ENCODE measurements at regions not wholly inside any gene's neighbourhood (a gene's known extent, or its start where the extent isn't known, plus 50 kb on each side); places are given as distances from the start of the nearest gene placed in this dataset.

- Histone ChIP-seq H3K27me3 (replicated peaks) (no peaks in the 10 kb centered on the region), H3K4me3 (no peak overlapping the region), H3K4me1 (replicated peaks) (0 out of 2 replicates have a peak, but pooled peaks cover 8% of the 10 kb centered on the region), H3K27ac (no peak overlapping the region), H3K9me3 (replicated peaks) (no peaks in the 10 kb centered on the region), H3K36me3 (no peaks in the 10 kb centered on the region)
- no peak for DNase-seq (ENCODE audit: low read depth in 1 of 2, low spot score in 2 of 2)
Observed at GRCh38 chr4:114208574-114209151, 229.2 kb upstream of the ARSJ start.

GRCh38 chr4:114209584-114209983, 230.1 kb upstream of the ARSJ start:
- Histone ChIP-seq H3K4me3 (no peak overlapping the region), H3K36me3 (no peaks in the 10 kb centered on the region), H3K9me3 (replicated peaks) (no peaks in the 10 kb centered on the region), H3K4me1 (replicated peaks) (0 out of 2 replicates have a peak, but pooled peaks cover 8% of the 10 kb centered on the region), H3K27me3 (replicated peaks) (no peaks in the 10 kb centered on the region), H3K27ac (no peak overlapping the region)
- DNase-seq (ENCODE audit: low read depth in 1 of 2, low spot score in 2 of 2): no peak

DNA sequence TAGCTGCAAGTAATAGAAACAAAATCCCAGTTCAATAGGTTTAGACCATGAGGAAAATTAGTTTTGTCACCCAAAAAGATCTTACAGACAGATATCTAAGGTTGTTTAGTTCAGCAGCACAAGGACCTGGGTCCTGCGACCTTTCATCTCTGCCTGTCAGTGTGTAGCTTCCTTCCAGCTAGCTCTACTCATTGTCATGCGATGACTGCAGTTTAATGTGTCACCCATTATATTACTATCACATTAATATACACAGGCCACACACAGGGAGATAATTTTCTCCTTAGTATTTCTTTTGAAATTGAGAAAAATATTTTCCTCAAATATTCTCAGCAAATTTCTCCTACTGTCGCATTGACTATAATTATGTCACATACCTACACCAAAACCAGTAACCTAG, 232.1 kb upstream of the ARSJ start:
- Histone ChIP-seq H3K9me3 (replicated peaks) (no peaks in the 10 kb centered on the region), H3K27me3 (replicated peaks) (no peaks in the 10 kb centered on the region), H3K36me3 (no peaks in the 10 kb centered on the region), H3K4me1 (replicated peaks) (0 out of 2 replicates have a peak, but pooled peaks cover 8% of the 10 kb centered on the region), H3K27ac (no peak overlapping the region), H3K4me3 (no peak overlapping the region)
- DNase-seq (ENCODE audit: low read depth in 1 of 2, low spot score in 2 of 2): no peak

- 0 out of 2 replicates have a peak, but pooled peaks cover 4% of the 10 kb centered on the region for H3K4me1 ChIP-seq (replicated peaks)
- H3K9me3 ChIP-seq (replicated peaks): no peaks in the 10 kb centered on the region
- DNase-seq (ENCODE audit: low read depth in 1 of 2, low spot score in 2 of 2): no peak
- H3K36me3 ChIP-seq: no peaks in the 10 kb centered on the region
- no peaks in the 10 kb centered on the region for H3K27me3 ChIP-seq (replicated peaks)
- H3K27ac ChIP-seq: no peak overlapping the region
- no peak overlapping the region for H3K4me3 ChIP-seq
Observed at GRCh38 chr4:114217150-114217817, 237.8 kb upstream of the ARSJ start.

GRCh38 chr4:114223580-114223979, 244.1 kb upstream of the ARSJ start:
- Histone ChIP-seq H3K4me1 (replicated peaks) (peaks cover 14% of the 10 kb centered on the region; the same call in 1 of the 2 replicates), H3K27ac (no peak overlapping the region), H3K36me3 (no peaks in the 10 kb centered on the region), H3K9me3 (replicated peaks) (no peaks in the 10 kb centered on the region; the same call in 1 of the 2 replicates), H3K4me3 (no peak overlapping the region), H3K27me3 (replicated peaks) (no peaks in the 10 kb centered on the region)
- no peak for DNase-seq (ENCODE audit: low read depth in 1 of 2, low spot score in 2 of 2)

- Histone ChIP-seq H3K27me3 (replicated peaks) (no peaks in the 10 kb centered on the region), H3K27ac (no peak overlapping the region), H3K4me1 (replicated peaks) (peaks cover 11% of the 10 kb centered on the region; the same call in 1 of the 2 replicates), H3K36me3 (no peaks in the 10 kb centered on the region), H3K4me3 (no peak overlapping the region), H3K9me3 (replicated peaks) (no peaks in the 10 kb centered on the region; the same call in 1 of the 2 replicates)
- DNase-seq (ENCODE audit: low read depth in 1 of 2, low spot score in 2 of 2): no peak
Observed at GRCh38 chr4:114225436-114225835, 246.0 kb upstream of the ARSJ start.

DNA sequence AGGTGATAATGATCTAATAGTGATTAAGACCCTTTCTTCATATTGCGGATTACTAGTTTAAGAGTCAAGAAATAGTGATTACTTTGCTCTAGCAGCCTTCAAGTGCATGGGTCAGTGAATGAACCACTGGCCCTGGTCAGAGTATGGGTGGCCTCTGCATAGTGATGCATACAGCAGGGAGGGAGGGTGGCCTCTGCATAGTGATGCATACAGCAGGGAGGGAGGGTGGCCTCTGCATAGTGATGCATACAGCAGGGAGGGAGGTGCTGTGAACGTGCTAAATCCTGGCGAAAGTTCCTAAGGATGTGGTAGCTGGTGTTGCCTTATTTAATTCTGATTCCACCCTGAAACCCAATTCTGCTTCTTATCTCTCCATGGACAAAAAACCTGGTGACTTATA, 246.7 kb upstream of the ARSJ start:
- H3K9me3 ChIP-seq (replicated peaks): no peaks in the 10 kb centered on the region; the same call in 1 of the 2 replicates
- H3K4me3 ChIP-seq: no peak overlapping the region
- H3K27me3 ChIP-seq (replicated peaks): no peaks in the 10 kb centered on the region
- H3K27ac ChIP-seq: no peak overlapping the region
- no peaks in the 10 kb centered on the region for H3K36me3 ChIP-seq
- peaks cover 11% of the 10 kb centered on the region; the same call in 1 of the 2 replicates for H3K4me1 ChIP-seq (replicated peaks)
- no peak for DNase-seq (ENCODE audit: low read depth in 1 of 2, low spot score in 2 of 2)

- DNase-seq (ENCODE audit: low read depth in 1 of 2, low spot score in 2 of 2): peak in 1 of 2 experiments; percentile 6
Observed at GRCh38 chr4:114226968-114227760, 247.7 kb upstream of the ARSJ start.

DNA sequence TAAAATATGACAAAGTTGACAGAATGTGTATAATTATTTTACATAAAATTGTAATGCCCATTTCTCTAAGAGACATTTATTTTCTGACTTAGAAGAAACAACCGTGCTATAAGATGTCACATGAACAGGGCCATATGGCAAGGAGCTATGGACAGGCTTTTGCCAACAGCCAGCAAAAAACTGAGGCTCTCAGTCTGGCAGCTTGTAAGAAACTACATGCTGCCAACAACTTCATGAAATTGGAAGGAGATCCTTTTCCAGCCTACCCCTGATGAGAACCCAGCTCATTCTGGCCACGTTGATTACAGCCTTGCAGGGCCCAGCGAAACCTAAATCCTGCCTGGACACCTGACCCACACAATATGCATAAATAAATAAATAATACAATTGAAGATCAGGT, 250.3 kb upstream of the ARSJ start:
- Histone ChIP-seq H3K9me3 (replicated peaks) (no peaks in the 10 kb centered on the region; the same call in 1 of the 2 replicates), H3K4me1 (replicated peaks) (peaks cover 11% of the 10 kb centered on the region; the same call in 1 of the 2 replicates), H3K36me3 (no peaks in the 10 kb centered on the region), H3K27ac (no peak overlapping the region), H3K4me3 (no peak overlapping the region), H3K27me3 (replicated peaks) (no peaks in the 10 kb centered on the region)
- no peak for DNase-seq (ENCODE audit: low read depth in 1 of 2, low spot score in 2 of 2)

More at GRCh38 chr4:114226968-114227760, 247.7 kb upstream of the ARSJ start:
- peaks cover 11% of the 10 kb centered on the region; the same call in 1 of the 2 replicates for H3K4me1 ChIP-seq (replicated peaks)
- no peaks in the 10 kb centered on the region for H3K27me3 ChIP-seq (replicated peaks)
- H3K4me3 ChIP-seq: no peak overlapping the region
- no peaks in the 10 kb centered on the region for H3K36me3 ChIP-seq
- H3K9me3 ChIP-seq (replicated peaks): no peaks in the 10 kb centered on the region; the same call in 1 of the 2 replicates
- H3K27ac ChIP-seq: no peak overlapping the region

DNA sequence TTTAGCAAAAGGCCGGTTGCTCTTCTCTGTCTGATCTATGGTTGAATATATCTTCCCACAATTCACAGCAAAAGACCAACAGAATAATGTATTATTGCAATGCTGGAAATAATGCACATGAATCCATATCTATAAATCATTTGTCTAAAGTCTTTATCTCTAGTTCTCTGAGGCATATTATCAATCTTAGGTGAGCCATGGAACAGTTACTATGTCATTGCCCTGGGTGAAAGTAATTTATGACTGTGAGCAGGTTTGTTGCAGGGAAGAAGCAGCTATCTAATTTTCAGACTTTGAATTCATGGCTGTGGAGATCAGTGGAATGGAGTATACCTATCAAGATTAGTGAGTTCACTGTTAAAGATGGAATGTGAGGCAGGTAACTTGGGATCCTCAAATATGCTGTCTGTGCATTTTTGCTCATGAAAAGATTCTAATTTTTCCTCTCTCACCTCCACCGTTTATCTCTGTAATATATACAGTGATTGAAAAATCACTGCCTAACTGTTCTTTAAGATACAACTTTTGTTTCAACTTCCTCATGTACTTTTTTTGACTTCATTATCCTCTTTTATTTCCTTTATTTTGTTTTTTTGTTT, 256.8 kb upstream of the ARSJ start:
- DNase-seq (ENCODE audit: low read depth in 1 of 2, low spot score in 2 of 2): no peak
- Histone ChIP-seq H3K4me1 (replicated peaks) (no peaks in the 10 kb centered on the region), H3K27ac (no peak overlapping the region)

DNA sequence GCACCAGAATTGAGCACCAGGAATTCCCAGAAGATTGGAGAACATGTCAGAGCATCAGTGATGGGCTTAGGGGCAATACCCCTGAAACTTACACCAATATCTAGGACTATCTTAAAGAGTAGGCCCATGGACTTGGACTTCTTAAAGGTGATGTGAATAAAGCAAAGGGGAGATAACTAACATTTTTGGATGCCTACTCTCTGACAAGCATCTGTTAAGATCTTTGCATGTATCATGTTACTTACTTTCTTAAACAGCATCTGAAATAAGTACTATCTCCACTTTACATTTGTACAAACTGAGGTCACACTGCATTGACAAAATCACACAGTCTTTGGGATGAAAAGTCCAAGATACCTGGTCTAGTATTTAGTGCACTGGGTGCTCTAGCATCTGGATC, 258.6 kb upstream of the ARSJ start:
- no peak overlapping the region for H3K27ac ChIP-seq
- no peaks in the 10 kb centered on the region for H3K36me3 ChIP-seq
- H3K9me3 ChIP-seq (replicated peaks): no peaks in the 10 kb centered on the region
- no peak overlapping the region for H3K4me3 ChIP-seq
- DNase-seq (ENCODE audit: low read depth in 1 of 2, low spot score in 2 of 2): no peak
- H3K27me3 ChIP-seq (replicated peaks): no peaks in the 10 kb centered on the region
- no peaks in the 10 kb centered on the region for H3K4me1 ChIP-seq (replicated peaks)

More for the DNA sequence above, 256.8 kb upstream of the ARSJ start:
- H3K9me3 ChIP-seq (replicated peaks): no peaks in the 10 kb centered on the region
- no peaks in the 10 kb centered on the region for H3K36me3 ChIP-seq
- no peak overlapping the region for H3K4me3 ChIP-seq
- no peaks in the 10 kb centered on the region for H3K27me3 ChIP-seq (replicated peaks)

- Histone ChIP-seq H3K36me3 (no peaks in the 10 kb centered on the region), H3K27ac (no peak overlapping the region), H3K27me3 (replicated peaks) (no peaks in the 10 kb centered on the region), H3K4me1 (replicated peaks) (no peaks in the 10 kb centered on the region; the same call in 1 of the 2 replicates), H3K9me3 (replicated peaks) (no peaks in the 10 kb centered on the region), H3K4me3 (no peak overlapping the region)
- DNase-seq (ENCODE audit: low read depth in 1 of 2, low spot score in 2 of 2): no peak
Observed at GRCh38 chr4:114249561-114249960, 270.1 kb upstream of the ARSJ start.

- no peak overlapping the region for H3K27ac ChIP-seq
- DNase-seq (ENCODE audit: low read depth in 1 of 2, low spot score in 2 of 2): no peak
- H3K4me1 ChIP-seq (replicated peaks): no peaks in the 10 kb centered on the region; the same call in 1 of the 2 replicates
Observed at GRCh38 chr4:114249976-114250375, 270.5 kb upstream of the ARSJ start.

More at GRCh38 chr4:114249976-114250375, 270.5 kb upstream of the ARSJ start:
- Histone ChIP-seq H3K27me3 (replicated peaks) (no peaks in the 10 kb centered on the region), H3K36me3 (no peaks in the 10 kb centered on the region), H3K9me3 (replicated peaks) (no peaks in the 10 kb centered on the region), H3K4me3 (no peak overlapping the region)
